Lower leg skin (tissue), 4 donors: ENCODE measurements at regions not wholly inside any gene's neighbourhood (a gene's known extent, or its start where the extent isn't known, plus 50 kb on each side); places are given as distances from the start of the nearest gene placed in this dataset.
A peak's percentile ranks its signal among the peaks of the same experiment; 100 is the strongest.

Experiments
- DNase-seq, 2 donors: peaks; one replicate each; pipeline ENCODE4 v3.0.0-alpha.2; 2019; ENCODE audit warnings: low spot score in 2 of 2
- H3K4me3 ChIP-seq: fragments of 200-600 bp; sonication (generic); 2 replicates; pipeline ENCODE4 v1.5.1; 2017; ENCODE audit warnings: mild to moderate bottlenecking, low read depth; ENCODE audit not compliant: poor library complexity, severe bottlenecking
- POLR2A ChIP-seq, 2 donors: fragments of 450-650 bp; IDR thresholded peaks; one replicate each; pipeline ENCODE4 v1.6.1; 2016 to 2017; ENCODE audit warnings: antibody characterized with exemption in 2 of 2, mild to moderate bottlenecking in 1 of 2, moderate library complexity in 1 of 2
- WGBS, 2 donors: methylation state at CpG; one replicate each; pipeline ENCODE4 v1.1.5; 2018; 5-methylcytosine and 5-hydroxymethylcytosine counted together
- intact Hi-C: fragments of 100-400 bp; cut with DNase I; formaldehyde crosslinking; loops from one replicate; pipeline ENCODE4 v1.15.0; 2023; ENCODE audit warnings: low total_unique reads
- TF ChIP-seq, protein P1 (sequence below), 3 donors: fragments of 450-650 bp; IDR thresholded peaks; one replicate each; pipeline ENCODE4 v1.5.1; 2016; ENCODE audit warnings: antibody characterized with exemption in 3 of 3, mild to moderate bottlenecking in 3 of 3, moderate library complexity in 2 of 3

DNA sequence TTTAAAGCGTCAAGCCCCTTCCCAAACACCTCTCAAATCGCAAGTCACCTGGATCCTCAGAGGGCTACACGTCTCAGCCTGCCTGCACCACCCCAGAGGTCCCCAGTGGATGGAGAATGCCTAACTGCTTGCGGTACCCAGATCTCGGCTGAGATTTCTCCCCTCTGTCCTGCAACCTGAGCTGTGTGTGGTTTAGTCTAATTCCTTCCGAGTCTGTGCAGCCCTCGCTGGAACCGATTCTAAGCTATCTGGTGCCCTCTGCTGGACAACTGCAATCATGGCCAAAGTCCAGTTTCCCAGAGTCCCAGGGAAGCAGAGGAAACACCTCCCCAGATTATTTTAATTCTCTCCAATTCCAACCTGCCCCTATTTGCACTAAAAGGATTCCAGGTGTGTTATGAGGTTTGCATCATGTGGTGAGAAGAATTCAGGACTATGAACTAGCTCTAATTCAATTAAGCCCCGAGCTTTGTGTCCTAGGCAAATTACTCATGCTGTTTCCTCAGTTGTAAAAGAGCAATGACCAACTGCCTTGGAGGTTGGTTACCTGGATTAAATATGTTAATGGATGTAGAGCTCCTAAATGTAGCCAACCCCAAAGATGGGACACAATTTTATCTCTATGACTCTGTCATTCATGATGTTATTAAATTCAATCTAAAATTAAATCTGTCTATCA lies 276.1 kb upstream of the NCKAP5 start:
- intact Hi-C loops: no loop called here
- 25 to 32% methylated on average over 9 of the region's 9 CpGs for WGBS, 2 donors
- peak in 1 of 2 donors; percentile 44 for DNase-seq
- H3K4me3 ChIP-seq: no peak overlapping the region
- TF ChIP-seq, protein P1, sequence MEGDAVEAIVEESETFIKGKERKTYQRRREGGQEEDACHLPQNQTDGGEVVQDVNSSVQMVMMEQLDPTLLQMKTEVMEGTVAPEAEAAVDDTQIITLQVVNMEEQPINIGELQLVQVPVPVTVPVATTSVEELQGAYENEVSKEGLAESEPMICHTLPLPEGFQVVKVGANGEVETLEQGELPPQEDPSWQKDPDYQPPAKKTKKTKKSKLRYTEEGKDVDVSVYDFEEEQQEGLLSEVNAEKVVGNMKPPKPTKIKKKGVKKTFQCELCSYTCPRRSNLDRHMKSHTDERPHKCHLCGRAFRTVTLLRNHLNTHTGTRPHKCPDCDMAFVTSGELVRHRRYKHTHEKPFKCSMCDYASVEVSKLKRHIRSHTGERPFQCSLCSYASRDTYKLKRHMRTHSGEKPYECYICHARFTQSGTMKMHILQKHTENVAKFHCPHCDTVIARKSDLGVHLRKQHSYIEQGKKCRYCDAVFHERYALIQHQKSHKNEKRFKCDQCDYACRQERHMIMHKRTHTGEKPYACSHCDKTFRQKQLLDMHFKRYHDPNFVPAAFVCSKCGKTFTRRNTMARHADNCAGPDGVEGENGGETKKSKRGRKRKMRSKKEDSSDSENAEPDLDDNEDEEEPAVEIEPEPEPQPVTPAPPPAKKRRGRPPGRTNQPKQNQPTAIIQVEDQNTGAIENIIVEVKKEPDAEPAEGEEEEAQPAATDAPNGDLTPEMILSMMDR (IDR thresholded peaks at IDR 0.05): peak in 1 of 3 donors; percentile 54
- no peak for TF ChIP-seq POLR2A (IDR thresholded peaks at IDR 0.05)

DNA sequence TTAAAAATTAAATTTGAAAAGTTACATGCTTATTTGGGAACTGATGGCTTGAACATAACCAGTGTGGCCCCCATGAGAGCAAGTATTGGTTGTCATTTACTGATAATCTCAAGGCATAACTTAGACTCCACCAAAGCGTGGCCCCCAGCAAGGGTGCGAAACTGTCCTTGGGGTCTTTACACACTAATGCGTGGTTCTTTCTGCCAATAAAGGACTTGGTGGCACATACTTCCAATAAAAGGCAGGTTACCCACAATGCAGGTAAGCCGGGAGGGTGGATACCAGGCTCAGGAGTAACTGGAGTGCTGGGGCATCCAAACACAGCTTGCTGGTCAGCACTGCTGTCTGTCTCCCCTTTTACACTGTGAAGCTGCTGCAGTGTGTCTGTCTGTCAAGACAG lies 278.2 kb upstream of the NCKAP5 start:
- 94 to 98% methylated on average over 4 of the region's 4 CpGs for WGBS, 2 donors
- intact Hi-C loops: no loop called here
- DNase-seq: no peak
- TF ChIP-seq, protein P1 (IDR thresholded peaks at IDR 0.05): no peak
- no peak for TF ChIP-seq POLR2A (IDR thresholded peaks at IDR 0.05)
- H3K4me3 ChIP-seq: no peak overlapping the region

DNA sequence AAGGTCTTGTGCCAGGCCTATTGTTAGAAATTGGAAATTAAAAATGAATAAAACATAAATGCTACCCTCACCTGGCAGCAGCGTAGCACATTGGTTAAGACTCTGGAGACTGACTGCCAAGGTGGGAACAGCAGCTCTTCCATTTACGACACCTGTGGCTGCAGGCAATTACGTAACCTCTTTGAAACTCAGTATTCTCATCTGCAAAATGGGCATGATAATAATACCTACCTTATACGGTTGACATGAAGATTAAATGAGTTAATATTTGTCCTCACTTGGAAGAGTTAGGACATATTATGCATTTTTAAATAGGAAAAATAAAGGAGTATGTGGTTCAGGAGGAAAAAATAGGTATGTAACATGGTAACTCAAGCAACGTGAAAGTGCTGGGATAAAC lies 279.3 kb upstream of the NCKAP5 start:
- no peak for DNase-seq
- intact Hi-C loops: no loop called here
- WGBS, 2 donors: 91 to 92% methylated on average over 5 of the region's 5 CpGs
- no peak overlapping the region for H3K4me3 ChIP-seq
- TF ChIP-seq POLR2A (IDR thresholded peaks at IDR 0.05): no peak
- TF ChIP-seq, protein P1 (IDR thresholded peaks at IDR 0.05): no peak

DNA sequence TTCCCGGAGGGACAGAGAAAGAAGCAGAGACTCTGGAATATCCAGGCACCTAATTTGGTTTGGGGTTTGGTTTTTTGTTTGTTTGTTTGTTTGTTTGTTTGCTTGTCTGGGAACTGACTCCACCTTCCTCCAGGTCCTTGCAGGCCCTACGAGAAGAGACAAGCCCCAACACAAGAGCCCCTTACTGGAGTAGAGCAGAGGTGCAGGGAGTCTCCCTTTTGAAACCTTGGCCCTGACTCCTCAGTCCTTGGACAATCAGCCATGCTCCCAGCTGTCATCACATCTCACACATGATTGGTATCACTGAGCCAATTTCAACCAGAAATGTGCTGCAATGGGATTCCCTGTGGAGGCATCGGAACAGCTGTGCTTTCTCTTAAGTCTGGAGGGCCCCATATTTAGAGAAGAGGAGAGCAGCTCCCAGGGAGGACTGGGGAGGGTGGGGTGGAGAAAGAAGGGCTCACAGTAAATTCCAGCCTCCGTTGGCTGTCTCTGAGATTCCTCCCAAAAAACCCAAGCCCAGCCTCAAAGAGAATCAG lies 279.9 kb upstream of the NCKAP5 start:
- DNase-seq: no peak
- TF ChIP-seq, protein P1 (IDR thresholded peaks at IDR 0.05): no peak
- TF ChIP-seq POLR2A (IDR thresholded peaks at IDR 0.05): no peak
- no peak overlapping the region for H3K4me3 ChIP-seq
- intact Hi-C loops: no loop called here
- 70% methylated on average over 4 of the region's 4 CpGs for WGBS, 2 donors

DNA sequence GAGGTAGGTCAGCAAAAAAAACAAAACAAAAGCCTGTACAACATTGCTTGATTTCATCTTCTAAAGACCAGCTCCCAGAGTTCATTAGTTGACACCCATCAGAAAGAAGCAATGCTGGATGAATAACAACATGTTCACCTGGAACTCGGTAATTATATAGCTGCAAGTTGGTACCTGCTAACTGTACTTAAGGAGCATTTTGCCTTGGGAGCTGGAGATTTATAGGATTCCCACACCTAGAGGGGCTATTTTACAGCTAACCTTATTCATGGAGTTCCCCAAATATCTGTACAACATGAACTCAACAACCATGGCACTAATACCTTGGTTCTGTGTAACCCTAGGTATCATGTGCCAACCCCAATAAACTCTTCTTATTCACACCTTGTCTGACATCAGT lies 281.1 kb upstream of the NCKAP5 start:
- no peak overlapping the region for H3K4me3 ChIP-seq
- DNase-seq: no peak
- 44 to 50% methylated on average over 1 of the region's 1 CpG for WGBS, 2 donors
- intact Hi-C loops: no loop called here
- TF ChIP-seq, protein P1 (IDR thresholded peaks at IDR 0.05): no peak
- no peak for TF ChIP-seq POLR2A (IDR thresholded peaks at IDR 0.05)
